Left ventricle myocardium inferior (tissue), 1 donor: ENCODE measurements at regions not wholly inside any gene's neighbourhood (a gene's known extent, or its start where the extent isn't known, plus 50 kb on each side); places are given as distances from the start of the nearest gene placed in this dataset.

Source experiments
- DNase-seq: peaks from one replicate; pipeline ENCODE4 v3.0.0-alpha.2; 2020
- H3K27ac ChIP-seq: fragments of 200-600 bp; replicated peaks from 2 replicates; pipeline ENCODE4 v1.8.0; 2021
- H3K27me3 ChIP-seq: fragments of 200-600 bp; 2 replicates; pipeline ENCODE4 v1.8.0; 2021; ENCODE audit warnings: low read depth
- H3K36me3 ChIP-seq: fragments of 200-600 bp; 2 replicates; pipeline ENCODE4 v1.8.0; 2021
- H3K4me1 ChIP-seq: fragments of 200-600 bp; 2 replicates; pipeline ENCODE4 v1.8.0; 2021
- H3K4me3 ChIP-seq: fragments of 200-600 bp; 2 replicates; pipeline ENCODE4 v1.8.0; 2021; ENCODE audit warnings: mild to moderate bottlenecking, moderate library complexity
- H3K9me3 ChIP-seq: fragments of 200-600 bp; replicated peaks from 2 replicates; pipeline ENCODE4 v1.8.0; 2021
- intact Hi-C: fragments of 100-400 bp; cut with micrococcal nuclease; formaldehyde crosslinking; loops from one replicate; pipeline ENCODE4 v1.11.0; 2022
- TF ChIP-seq, protein P1 (sequence below): fragments of 200-600 bp; IDR thresholded peaks from 2 replicates; pipeline ENCODE4 v1.8.0; 2021; ENCODE audit warnings: antibody characterized with exemption, mild to moderate bottlenecking, borderline replicate concordance
- donor health status: DM: no; HTN: yes; CAD: no; lungs with severe emphysema.

DNA sequence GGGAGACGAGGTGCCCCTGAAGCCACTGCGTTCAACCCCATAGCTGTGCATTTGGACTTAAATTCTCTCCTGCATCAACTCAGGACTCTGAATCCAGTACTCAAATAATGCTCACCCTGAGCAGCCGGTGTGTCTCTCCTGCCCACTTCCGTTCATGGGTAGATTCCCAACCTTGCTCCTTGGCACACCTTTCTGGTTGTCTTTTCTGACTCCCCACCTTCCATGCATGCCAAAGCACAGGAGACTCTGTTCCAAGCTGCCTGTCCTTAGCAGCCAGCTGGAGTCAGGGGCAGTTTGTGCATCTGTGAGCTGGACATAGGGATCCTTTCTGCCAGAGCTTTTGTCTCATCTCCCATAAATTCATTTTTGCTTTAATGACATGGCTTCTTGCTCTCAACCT is 1242.5 kb downstream of the TBC1D22A start:
- peaks cover 57% of the 10 kb centered on the region for H3K27me3 ChIP-seq
- no peaks in the 10 kb centered on the region for H3K9me3 ChIP-seq
- no peaks in the 10 kb centered on the region for H3K4me1 ChIP-seq
- intact Hi-C loops, result no loop called here
- DNase-seq, result no peak
- TF ChIP-seq, protein P1, sequence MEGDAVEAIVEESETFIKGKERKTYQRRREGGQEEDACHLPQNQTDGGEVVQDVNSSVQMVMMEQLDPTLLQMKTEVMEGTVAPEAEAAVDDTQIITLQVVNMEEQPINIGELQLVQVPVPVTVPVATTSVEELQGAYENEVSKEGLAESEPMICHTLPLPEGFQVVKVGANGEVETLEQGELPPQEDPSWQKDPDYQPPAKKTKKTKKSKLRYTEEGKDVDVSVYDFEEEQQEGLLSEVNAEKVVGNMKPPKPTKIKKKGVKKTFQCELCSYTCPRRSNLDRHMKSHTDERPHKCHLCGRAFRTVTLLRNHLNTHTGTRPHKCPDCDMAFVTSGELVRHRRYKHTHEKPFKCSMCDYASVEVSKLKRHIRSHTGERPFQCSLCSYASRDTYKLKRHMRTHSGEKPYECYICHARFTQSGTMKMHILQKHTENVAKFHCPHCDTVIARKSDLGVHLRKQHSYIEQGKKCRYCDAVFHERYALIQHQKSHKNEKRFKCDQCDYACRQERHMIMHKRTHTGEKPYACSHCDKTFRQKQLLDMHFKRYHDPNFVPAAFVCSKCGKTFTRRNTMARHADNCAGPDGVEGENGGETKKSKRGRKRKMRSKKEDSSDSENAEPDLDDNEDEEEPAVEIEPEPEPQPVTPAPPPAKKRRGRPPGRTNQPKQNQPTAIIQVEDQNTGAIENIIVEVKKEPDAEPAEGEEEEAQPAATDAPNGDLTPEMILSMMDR, result no peak
- no peak overlapping the region for H3K4me3 ChIP-seq
- no peak overlapping the region for H3K27ac ChIP-seq
- no peaks in the 10 kb centered on the region for H3K36me3 ChIP-seq

DNA sequence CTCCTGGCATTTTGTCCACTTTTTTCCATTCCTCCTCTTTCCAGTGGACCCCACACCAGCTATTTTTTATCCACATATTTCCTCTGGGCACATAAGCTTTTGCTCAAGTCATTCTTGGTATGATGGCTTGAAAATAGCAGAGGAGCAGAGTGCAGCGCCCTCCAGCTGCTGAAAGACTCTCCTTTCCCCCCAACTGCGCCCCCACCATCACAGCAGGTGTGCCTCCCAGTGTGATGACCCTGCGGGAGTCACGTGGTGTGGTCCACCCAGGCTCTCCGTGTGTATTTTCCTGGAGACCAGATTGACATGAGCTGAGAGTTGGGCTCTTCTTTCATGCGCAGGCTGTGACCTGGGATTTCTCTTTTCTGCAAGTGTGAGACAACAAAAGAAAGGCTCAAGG is 1241.6 kb downstream of the TBC1D22A start:
- H3K27ac ChIP-seq, result no peak overlapping the region
- no peak for DNase-seq
- TF ChIP-seq, protein P1, result no peak
- intact Hi-C loops, result no loop called here
- H3K4me1 ChIP-seq, result no peaks in the 10 kb centered on the region
- no peaks in the 10 kb centered on the region for H3K36me3 ChIP-seq
- H3K27me3 ChIP-seq, result peaks cover 57% of the 10 kb centered on the region
- H3K9me3 ChIP-seq, result no peaks in the 10 kb centered on the region
- H3K4me3 ChIP-seq, result no peak overlapping the region

DNA sequence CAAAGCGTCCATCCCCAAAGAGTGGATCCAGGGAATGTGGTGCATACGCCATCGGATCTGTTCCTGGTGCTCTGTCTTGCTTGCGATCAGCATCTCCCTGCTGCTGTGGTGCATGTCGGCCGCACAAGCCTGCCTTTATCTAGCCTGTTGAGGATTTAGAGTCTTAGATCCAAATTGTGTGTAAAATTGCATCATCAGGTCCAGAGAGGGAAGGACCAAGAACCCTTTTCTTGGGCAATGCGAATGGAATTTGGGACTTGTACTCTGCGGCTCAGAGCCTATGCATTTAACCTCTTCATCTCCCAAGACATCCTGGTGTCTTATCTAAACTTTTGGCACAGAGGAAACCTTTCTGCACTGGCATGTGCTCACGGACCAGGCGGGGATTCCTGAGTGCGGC is 1238.7 kb downstream of the TBC1D22A start:
- no peak overlapping the region for H3K4me3 ChIP-seq
- H3K9me3 ChIP-seq, result no peaks in the 10 kb centered on the region
- H3K27me3 ChIP-seq, result peaks cover 61% of the 10 kb centered on the region
- DNase-seq, result no peak
- H3K27ac ChIP-seq, result no peak overlapping the region
- H3K4me1 ChIP-seq, result no peaks in the 10 kb centered on the region
- intact Hi-C loops, result no loop called here
- TF ChIP-seq, protein P1, result no peak
- H3K36me3 ChIP-seq, result no peaks in the 10 kb centered on the region

DNA sequence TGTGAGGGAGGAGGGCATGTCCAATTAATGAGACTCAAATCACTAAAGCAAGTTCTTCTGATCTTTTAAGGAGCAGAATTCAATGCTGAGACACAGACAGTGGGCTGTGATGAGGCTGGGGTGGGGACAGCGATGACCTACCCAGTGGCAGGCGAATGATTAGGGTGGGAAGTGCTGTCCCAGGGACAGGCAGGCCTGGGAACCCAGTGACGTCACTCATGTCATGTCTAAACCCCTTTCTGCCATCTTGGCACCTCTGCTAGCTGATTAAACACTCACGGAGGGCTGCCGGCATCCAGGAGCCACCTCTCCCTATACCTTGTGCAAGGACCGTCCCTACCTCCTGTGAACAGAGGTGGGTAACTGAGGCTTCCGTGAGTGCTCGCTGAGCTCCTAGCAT is 1235.2 kb downstream of the TBC1D22A start:
- Histone ChIP-seq H3K9me3 (no peaks in the 10 kb centered on the region), H3K27me3 (peaks cover 53% of the 10 kb centered on the region), H3K27ac (no peak overlapping the region), H3K36me3 (no peaks in the 10 kb centered on the region), H3K4me3 (no peak overlapping the region), H3K4me1 (no peaks in the 10 kb centered on the region)
- no peak for DNase-seq
- intact Hi-C loops, result no loop called here
- TF ChIP-seq, protein P1, result no peak

DNA sequence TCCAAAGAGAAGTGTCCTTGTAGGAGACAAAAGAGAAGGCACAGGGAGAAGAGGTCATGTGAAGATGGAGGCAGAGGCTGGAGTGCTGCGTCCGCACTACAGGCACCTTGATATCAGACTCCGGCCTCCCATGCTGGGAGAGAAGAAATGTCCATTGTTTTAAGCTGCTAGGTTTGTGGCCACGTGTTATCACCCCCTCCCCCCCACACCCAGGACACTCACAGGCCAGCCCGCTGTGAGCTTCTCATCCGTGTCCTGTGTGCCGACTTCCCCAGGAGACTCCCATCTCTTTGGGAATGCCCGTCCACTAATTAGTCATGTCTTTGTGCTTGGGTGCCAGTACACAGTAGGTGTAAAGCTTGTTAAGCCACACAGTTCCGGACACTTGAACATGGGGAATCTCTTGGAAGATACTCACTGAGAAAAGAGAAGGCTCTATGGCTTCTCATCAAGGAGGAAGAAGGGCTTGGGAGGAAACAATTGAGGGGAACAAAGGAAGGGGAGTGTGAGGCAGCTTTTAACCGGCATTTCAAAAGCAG is 1234.7 kb downstream of the TBC1D22A start:
- H3K9me3 ChIP-seq, result no peaks in the 10 kb centered on the region
- peaks cover 53% of the 10 kb centered on the region for H3K27me3 ChIP-seq
- H3K36me3 ChIP-seq, result no peaks in the 10 kb centered on the region
- H3K27ac ChIP-seq, result no peak overlapping the region
- intact Hi-C loops, result no loop called here
- no peaks in the 10 kb centered on the region for H3K4me1 ChIP-seq
- TF ChIP-seq, protein P1, result no peak
- no peak for DNase-seq
- no peak overlapping the region for H3K4me3 ChIP-seq
